Epithelial cell of esophagus (primary cell): ENCODE measurements at regions not wholly inside any gene's neighbourhood (a gene's known extent, or its start where the extent isn't known, plus 50 kb on each side); places are given as distances from the start of the nearest gene placed in this dataset.

Source experiments
- DNase-seq: peaks from one replicate; pipeline ENCODE4 v3.0.0; 2010; ENCODE audit warnings: low read depth
- H3K4me3 ChIP-seq: 2 replicates; pipeline ENCODE4 v1.5.1; 2011; ENCODE audit warnings: mild to moderate bottlenecking, low read length, control low read depth
- TF ChIP-seq, protein P1 (sequence below): IDR thresholded peaks from 2 replicates; pipeline ENCODE4 v1.5.1; 2011; ENCODE audit warnings: low read depth, mild to moderate bottlenecking, low read length, control low read depth, inconsistent platforms; ENCODE audit not compliant: insufficient read depth; ENCODE audit errors: missing control alignments

DNA sequence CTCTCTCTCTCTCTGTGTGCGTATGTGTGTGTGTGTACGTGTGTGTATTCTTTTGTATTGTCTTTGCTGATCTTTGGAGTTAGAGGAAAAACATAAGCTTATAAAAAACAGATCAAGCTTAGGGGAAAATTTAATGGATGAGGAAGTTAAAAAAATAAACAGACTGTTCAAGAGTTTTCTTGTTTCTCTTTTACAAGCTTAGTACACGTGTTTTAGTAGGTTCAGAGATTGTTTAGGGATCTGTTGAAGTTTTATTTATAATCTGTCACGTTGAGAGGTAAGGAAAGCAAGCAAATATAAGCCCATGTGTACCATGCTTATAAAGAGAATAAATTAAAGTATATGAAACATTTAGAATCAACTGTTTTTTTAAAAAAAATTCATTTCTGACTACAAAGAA, 1470.3 kb upstream of the NUDT12 start:
- TF ChIP-seq, protein P1, sequence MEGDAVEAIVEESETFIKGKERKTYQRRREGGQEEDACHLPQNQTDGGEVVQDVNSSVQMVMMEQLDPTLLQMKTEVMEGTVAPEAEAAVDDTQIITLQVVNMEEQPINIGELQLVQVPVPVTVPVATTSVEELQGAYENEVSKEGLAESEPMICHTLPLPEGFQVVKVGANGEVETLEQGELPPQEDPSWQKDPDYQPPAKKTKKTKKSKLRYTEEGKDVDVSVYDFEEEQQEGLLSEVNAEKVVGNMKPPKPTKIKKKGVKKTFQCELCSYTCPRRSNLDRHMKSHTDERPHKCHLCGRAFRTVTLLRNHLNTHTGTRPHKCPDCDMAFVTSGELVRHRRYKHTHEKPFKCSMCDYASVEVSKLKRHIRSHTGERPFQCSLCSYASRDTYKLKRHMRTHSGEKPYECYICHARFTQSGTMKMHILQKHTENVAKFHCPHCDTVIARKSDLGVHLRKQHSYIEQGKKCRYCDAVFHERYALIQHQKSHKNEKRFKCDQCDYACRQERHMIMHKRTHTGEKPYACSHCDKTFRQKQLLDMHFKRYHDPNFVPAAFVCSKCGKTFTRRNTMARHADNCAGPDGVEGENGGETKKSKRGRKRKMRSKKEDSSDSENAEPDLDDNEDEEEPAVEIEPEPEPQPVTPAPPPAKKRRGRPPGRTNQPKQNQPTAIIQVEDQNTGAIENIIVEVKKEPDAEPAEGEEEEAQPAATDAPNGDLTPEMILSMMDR: no peak
- no peak for DNase-seq
- no peak overlapping the region for H3K4me3 ChIP-seq

DNA sequence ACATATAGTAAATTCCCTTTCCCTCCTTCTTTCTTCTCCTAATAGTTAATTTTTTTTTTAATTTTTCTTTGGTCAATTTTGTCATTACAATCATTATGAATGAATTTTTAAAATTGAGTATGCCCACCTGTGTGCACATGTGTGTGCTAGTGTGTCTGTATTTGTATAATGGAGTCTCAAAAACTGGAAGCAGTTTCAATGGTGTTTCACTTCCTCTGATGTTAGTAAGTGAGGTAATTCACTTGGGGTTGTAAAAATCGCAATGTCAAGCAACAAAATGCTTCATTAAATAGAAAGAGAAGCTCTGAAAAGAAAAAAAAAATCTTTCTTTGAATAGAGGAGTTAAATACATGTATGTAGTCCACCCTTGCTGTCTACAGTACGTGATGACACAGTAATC, 1467.6 kb upstream of the NUDT12 start:
- no peak overlapping the region for H3K4me3 ChIP-seq
- TF ChIP-seq, protein P1: no peak
- DNase-seq: no peak

DNA sequence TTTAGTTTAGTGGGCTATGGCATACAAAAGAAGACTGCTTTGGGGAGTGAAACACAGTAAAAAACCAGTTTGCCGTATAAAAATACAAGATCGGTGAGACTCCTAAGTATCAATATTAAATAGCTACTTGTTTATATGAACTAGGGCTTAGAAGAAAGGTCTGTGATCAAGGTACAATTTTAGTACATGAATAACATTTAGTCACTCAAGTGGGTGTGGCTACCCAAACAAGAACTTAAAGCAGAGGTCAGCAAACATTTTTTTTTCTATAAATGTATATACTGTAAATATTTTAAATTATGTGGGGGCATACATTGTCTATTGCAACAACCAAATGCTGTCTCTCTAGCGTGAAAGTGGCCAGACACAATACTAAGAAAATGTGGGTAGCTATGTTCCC, 1452.5 kb upstream of the NUDT12 start:
- H3K4me3 ChIP-seq: no peak overlapping the region
- DNase-seq: peak; percentile 11
- TF ChIP-seq, protein P1: no peak

DNA sequence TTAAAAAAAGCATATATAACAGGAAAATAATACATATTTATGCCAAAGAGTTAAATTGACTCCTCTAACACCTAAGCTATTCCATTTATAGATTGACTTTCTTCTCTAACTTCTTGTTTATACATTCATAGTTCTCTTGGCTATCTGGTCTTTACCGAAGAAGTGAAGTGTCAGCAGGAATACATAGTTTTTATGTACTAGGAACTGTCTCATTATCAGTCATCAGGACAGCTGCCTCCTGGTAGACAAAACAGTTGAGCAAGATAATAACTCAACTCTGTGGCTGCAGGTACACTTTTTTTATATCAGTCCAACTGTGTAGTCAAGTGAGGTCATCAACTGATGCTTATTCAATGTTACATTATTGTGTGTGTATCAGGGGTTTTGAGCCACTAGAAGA, 1436.0 kb upstream of the NUDT12 start:
- H3K4me3 ChIP-seq: no peak overlapping the region
- DNase-seq: no peak
- TF ChIP-seq, protein P1: no peak

DNA sequence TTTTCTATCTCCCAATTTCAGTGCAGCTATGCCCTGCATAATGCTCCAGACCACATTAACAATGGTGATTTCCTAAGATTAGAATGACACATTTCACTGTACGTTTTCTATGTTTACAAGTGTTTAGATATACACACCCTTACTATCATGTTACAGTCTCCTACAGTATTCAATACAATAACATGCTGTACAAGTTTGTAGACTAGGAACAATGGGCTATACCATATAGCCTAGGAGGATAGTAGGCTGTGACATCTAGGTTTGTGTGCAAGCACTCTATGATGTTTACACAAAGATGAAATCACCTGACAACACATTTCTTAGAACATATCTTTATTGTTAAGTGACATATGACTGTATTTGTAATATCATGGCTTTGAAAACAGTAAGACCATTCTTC, 1435.6 kb upstream of the NUDT12 start:
- no peak for DNase-seq
- no peak overlapping the region for H3K4me3 ChIP-seq
- TF ChIP-seq, protein P1: no peak

DNA sequence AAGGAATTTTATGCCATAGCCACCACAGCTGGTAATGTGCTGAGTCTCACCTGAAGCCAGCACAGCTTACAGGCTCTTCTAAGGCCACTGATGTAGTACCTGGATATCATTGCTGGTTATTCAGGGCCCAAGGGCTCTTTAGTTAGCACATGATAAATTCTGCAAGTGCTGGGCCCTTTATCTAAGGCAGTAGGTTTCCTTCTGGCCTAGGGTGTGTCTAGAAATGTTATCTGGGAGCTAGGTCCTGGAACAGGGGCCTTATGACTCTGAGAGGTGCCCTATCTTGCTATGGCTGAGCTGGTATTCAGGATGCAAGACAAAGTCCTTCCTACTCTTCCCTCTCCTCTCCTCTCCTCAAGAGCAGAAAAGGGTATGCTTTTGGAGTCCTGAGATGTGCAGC, 1424.5 kb upstream of the NUDT12 start:
- no peak for DNase-seq
- TF ChIP-seq, protein P1: no peak

DNA sequence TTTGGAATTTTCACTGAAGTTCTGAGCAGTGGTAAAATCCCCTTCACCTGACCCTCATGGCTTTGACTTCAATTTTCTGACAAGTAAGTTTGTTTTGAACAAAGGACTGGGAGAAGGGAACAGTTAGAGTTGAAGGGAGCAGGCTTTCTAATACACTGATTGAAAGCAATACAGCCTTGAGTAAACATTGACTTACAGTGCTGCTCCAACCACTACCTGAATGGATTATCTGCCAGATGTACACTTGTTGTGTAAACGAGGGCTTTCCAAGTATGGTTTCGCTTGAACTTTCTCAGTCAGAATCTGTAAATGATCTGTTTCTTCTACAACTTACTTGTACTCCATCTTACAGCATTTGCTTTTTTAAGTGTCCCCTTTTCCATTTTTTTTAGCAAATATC, 1414.9 kb upstream of the NUDT12 start:
- TF ChIP-seq, protein P1: no peak
- DNase-seq: no peak
- H3K4me3 ChIP-seq: no peak overlapping the region

More for the DNA sequence above, 1424.5 kb upstream of the NUDT12 start:
- no peak overlapping the region for H3K4me3 ChIP-seq
